OCI-LY3 (cell line): ENCODE measurements at regions not wholly inside any gene's neighbourhood (a gene's known extent, or its start where the extent isn't known, plus 50 kb on each side); places are given as distances from the start of the nearest gene placed in this dataset.

Experiments used
- H2AFZ ChIP-seq: fragments of 200-600, 300-600 bp; shearing (Covaris generic); 2 replicates; pipeline ENCODE4 v1.6.0; 2014; ENCODE audit warnings: antibody characterized with exemption, low read depth, low read length
- H3K27ac ChIP-seq: fragments of 200-600, 300-600 bp; sonication (generic); 2 replicates; pipeline ENCODE4 v1.5.1; 2014; ENCODE audit warnings: mild to moderate bottlenecking, low read length, moderate library complexity, mixed read lengths
- H3K27me3 ChIP-seq: fragments of 200-600, 300-600 bp; sonication (generic); 2 replicates; pipeline ENCODE4 v1.6.1; 2014; ENCODE audit warnings: low read depth, low read length, mixed read lengths
- H3K36me3 ChIP-seq: fragments of 200-600, 300-600 bp; sonication (generic); replicated peaks from 2 replicates; pipeline ENCODE3; 2014; ENCODE audit warnings: low read depth, low read length, mixed read lengths
- H3K4me1 ChIP-seq: fragments of 300-600, 200-600 bp; sonication (generic); 2 replicates; pipeline ENCODE4 v1.6.1; 2014; ENCODE audit warnings: low read length, mixed read lengths
- H3K4me2 ChIP-seq: fragments of 200-600, 300-600 bp; sonication (generic); 2 replicates; pipeline ENCODE4 v1.6.1; 2014; ENCODE audit warnings: low read length, mixed read lengths
- H3K4me3 ChIP-seq: fragments of 300-600, 200-600 bp; sonication (generic); 2 replicates; pipeline ENCODE4 v1.5.1; 2014; ENCODE audit warnings: antibody characterized with exemption, mild to moderate bottlenecking, low read length, moderate library complexity
- H3K79me2 ChIP-seq: fragments of 300-600, 200-600 bp; shearing (Covaris generic); 2 replicates; pipeline ENCODE4 v1.6.1; 2014; ENCODE audit warnings: mild to moderate bottlenecking, low read length, mixed read lengths
- H3K9ac ChIP-seq: fragments of 300-600, 200-600 bp; shearing (Covaris generic); 2 replicates; pipeline ENCODE4 v1.6.0; 2014; ENCODE audit warnings: mild to moderate bottlenecking, low read length, moderate library complexity
- H3K9me3 ChIP-seq: fragments of 200-600, 300-600 bp; shearing (Covaris generic); 2 replicates; pipeline ENCODE4 v1.6.1; 2014; ENCODE audit warnings: low read length, mixed read lengths; ENCODE audit not compliant: insufficient read depth
- H4K20me1 ChIP-seq: fragments of 200-600, 300-600 bp; sonication (generic); 2 replicates; pipeline ENCODE4 v1.6.1; 2016; ENCODE audit warnings: low read length, mixed read lengths; ENCODE audit not compliant: insufficient read depth
- EZH2phosphoT487 ChIP-seq: fragments of 200-600 bp; shearing (Covaris generic); IDR thresholded peaks from 2 replicates; pipeline ENCODE4 v1.6.1; 2018; ENCODE audit warnings: antibody characterized with exemption, mixed run types, low read depth
- TF ChIP-seq, protein P1 (sequence below): fragments of 200-600, 300-600 bp; sonication (generic); IDR thresholded peaks from 2 replicates; pipeline ENCODE4 v1.5.1; 2014; ENCODE audit warnings: antibody characterized with exemption, low read length, low read depth

DNA sequence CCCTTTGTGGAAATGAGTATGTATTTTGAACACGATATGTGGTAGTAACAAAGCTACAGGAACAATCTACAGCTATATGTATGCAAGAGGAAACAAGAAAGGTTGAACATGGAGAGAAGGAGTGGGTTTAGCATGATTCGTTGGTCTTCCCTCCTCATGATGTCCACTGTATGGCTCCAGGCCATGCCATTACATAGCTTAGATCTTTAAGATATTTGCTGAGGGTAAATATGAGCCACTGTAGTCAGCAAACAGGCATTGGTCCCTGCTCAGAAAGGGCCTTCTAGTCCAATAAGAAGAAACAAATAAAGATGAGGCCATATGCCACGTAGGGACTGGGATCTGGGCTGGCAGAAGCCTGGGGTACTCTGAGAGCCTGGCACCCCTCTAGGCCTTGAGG is 543.2 kb upstream of the SGCD start:
- Histone ChIP-seq H4K20me1 (no peaks in the 10 kb centered on the region), H3K4me2 (no peak overlapping the region), H3K36me3 (no peaks in the 10 kb centered on the region), H3K27me3 (no peaks in the 10 kb centered on the region), H3K9ac (no peak overlapping the region), H3K4me1 (no peaks in the 10 kb centered on the region), H3K27ac (no peak overlapping the region), H3K79me2 (no peaks in the 10 kb centered on the region), H2AFZ (no peak overlapping the region), H3K9me3 (no peaks in the 10 kb centered on the region), H3K4me3 (no peak overlapping the region)
- TF ChIP-seq EZH2phosphoT487: no peak
- TF ChIP-seq, protein P1, sequence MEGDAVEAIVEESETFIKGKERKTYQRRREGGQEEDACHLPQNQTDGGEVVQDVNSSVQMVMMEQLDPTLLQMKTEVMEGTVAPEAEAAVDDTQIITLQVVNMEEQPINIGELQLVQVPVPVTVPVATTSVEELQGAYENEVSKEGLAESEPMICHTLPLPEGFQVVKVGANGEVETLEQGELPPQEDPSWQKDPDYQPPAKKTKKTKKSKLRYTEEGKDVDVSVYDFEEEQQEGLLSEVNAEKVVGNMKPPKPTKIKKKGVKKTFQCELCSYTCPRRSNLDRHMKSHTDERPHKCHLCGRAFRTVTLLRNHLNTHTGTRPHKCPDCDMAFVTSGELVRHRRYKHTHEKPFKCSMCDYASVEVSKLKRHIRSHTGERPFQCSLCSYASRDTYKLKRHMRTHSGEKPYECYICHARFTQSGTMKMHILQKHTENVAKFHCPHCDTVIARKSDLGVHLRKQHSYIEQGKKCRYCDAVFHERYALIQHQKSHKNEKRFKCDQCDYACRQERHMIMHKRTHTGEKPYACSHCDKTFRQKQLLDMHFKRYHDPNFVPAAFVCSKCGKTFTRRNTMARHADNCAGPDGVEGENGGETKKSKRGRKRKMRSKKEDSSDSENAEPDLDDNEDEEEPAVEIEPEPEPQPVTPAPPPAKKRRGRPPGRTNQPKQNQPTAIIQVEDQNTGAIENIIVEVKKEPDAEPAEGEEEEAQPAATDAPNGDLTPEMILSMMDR: no peak

DNA sequence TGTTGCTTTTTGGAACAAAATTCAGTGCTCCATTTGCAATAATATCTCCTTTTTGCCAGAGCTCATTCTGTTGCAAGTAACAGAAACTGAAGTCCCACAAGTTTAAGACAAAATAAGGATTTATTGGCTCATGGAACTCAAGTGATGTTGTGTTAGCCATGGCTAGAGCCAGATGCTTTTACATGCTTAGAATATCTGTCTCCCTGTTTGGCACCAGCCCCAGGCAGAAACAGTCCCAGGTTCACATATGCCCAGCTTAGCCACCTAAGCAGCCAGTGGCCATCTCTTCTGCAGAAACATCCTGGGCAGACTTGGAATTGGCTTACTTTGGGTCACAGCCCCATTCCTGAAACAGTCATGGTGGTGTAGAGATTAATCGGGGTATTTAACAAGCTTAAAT is 540.9 kb upstream of the SGCD start:
- Histone ChIP-seq H3K27me3 (no peaks in the 10 kb centered on the region), H3K4me3 (no peak overlapping the region), H3K4me1 (no peaks in the 10 kb centered on the region), H3K9ac (no peak overlapping the region), H3K36me3 (no peaks in the 10 kb centered on the region), H3K9me3 (no peaks in the 10 kb centered on the region), H3K27ac (no peak overlapping the region), H3K4me2 (no peak overlapping the region), H3K79me2 (no peaks in the 10 kb centered on the region), H2AFZ (no peak overlapping the region), H4K20me1 (no peaks in the 10 kb centered on the region)
- TF ChIP-seq, protein P1: no peak
- no peak for TF ChIP-seq EZH2phosphoT487

DNA sequence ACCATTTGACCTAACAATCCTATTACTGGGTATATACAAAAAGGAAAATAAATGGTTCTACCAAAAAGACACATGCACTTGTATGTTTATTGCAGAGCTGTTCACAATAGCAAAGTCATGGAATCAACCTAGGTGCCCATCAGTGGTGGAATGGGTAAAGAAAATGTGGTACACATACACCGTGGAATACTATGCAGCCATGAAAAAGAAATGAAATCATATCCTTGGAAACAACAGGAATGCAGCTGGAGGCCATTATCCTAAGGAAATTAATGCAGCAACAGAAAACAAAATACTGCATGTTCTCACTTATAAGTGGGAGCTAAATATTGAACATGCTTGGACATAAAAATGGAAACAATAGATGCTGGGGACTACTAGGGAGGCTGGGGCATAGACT is 534.1 kb upstream of the SGCD start:
- Histone ChIP-seq H3K9me3 (no peaks in the 10 kb centered on the region), H3K27me3 (no peaks in the 10 kb centered on the region), H3K36me3 (no peaks in the 10 kb centered on the region), H3K9ac (no peak overlapping the region), H3K27ac (no peak overlapping the region), H3K79me2 (no peaks in the 10 kb centered on the region), H3K4me1 (no peaks in the 10 kb centered on the region), H3K4me2 (no peak overlapping the region), H3K4me3 (no peak overlapping the region), H4K20me1 (no peaks in the 10 kb centered on the region), H2AFZ (no peak overlapping the region)
- no peak for TF ChIP-seq EZH2phosphoT487
- TF ChIP-seq, protein P1: no peak

DNA sequence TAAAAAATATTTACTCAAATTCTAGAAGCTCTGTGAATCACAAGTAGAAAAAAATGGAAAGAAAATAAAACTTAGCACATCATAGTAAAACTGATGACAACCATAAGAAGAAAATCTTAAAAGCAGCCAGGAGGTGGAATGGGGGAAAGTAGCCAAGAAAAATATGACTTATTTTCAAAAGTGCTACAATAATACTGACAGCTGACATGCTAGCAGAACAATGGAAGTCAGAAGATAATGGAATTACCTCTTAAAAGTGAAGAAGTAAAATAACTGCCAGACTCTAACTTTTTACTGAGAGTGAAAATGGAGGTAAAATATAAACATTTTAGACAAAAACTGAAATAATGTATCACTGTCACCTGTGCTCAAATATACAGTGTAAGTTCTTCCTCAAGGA is 532.2 kb upstream of the SGCD start:
- Histone ChIP-seq H3K9ac (no peak overlapping the region), H3K9me3 (no peaks in the 10 kb centered on the region), H3K4me3 (no peak overlapping the region), H3K27ac (no peak overlapping the region), H3K79me2 (no peaks in the 10 kb centered on the region), H3K4me1 (no peaks in the 10 kb centered on the region), H3K4me2 (no peak overlapping the region), H3K27me3 (no peaks in the 10 kb centered on the region), H4K20me1 (no peaks in the 10 kb centered on the region), H2AFZ (no peak overlapping the region), H3K36me3 (no peaks in the 10 kb centered on the region)
- TF ChIP-seq EZH2phosphoT487: no peak
- TF ChIP-seq, protein P1: no peak
